Chondrocyte (in vitro differentiated cells): ENCODE measurements at regions not wholly inside any gene's neighbourhood (a gene's known extent, or its start where the extent isn't known, plus 50 kb on each side); places are given as distances from the start of the nearest gene placed in this dataset.

Source experiments
- DNase-seq: peaks from one replicate; pipeline ENCODE4 v3.0.0; 2021; ENCODE audit warnings: mixed read lengths, low spot score
- H3K27ac Mint-ChIP-seq: one replicate; pipeline ENCODE4 v1.8.0; 2021; ENCODE audit warnings: mild to moderate bottlenecking, moderate library complexity, mixed read lengths; ENCODE audit not compliant: unreplicated experiment
- H3K27me3 Mint-ChIP-seq: 2 replicates; pipeline ENCODE4 v1.8.0; 2021; ENCODE audit warnings: low read depth, mixed read lengths
- H3K36me3 Mint-ChIP-seq: 2 replicates; pipeline ENCODE4 v1.8.0; 2021; ENCODE audit warnings: low read depth, mixed read lengths
- H3K4me1 Mint-ChIP-seq: 2 replicates; pipeline ENCODE4 v1.8.0; 2021; ENCODE audit warnings: low read depth, mild to moderate bottlenecking, mixed read lengths
- H3K4me3 Mint-ChIP-seq: one replicate; pipeline ENCODE4 v1.8.0; 2021; ENCODE audit warnings: mild to moderate bottlenecking, moderate library complexity, mixed read lengths; ENCODE audit not compliant: unreplicated experiment
- H3K9me3 Mint-ChIP-seq: 2 replicates; pipeline ENCODE4 v1.8.0; 2021; ENCODE audit warnings: low read depth, mixed read lengths
- CTCF ChIP-seq: fragments of 200-600 bp; sonication (generic); IDR thresholded peaks from 2 replicates; pipeline ENCODE4 v1.5.0; 2021; ENCODE audit warnings: antibody characterized with exemption, mild to moderate bottlenecking, moderate library complexity

GRCh38 chr17:63311416-63311937 lies 134.6 kb downstream of the CYB561 start:
- no peak for TF ChIP-seq CTCF
- Mint-ChIP-seq H3K27me3 (no peaks in the 10 kb centered on the region), H3K4me1 (peaks cover 10% of the 10 kb centered on the region), H3K4me3 (no peak overlapping the region), H3K27ac (no peak overlapping the region), H3K36me3 (peaks cover 12% of the 10 kb centered on the region), H3K9me3 (peaks cover 9% of the 10 kb centered on the region)
- no peak for DNase-seq

GRCh38 chr17:63314761-63315160 lies 131.3 kb downstream of the CYB561 start:
- Mint-ChIP-seq H3K27me3 (no peaks in the 10 kb centered on the region), H3K9me3 (peaks cover 9% of the 10 kb centered on the region), H3K4me1 (peaks cover under 1% of the 10 kb centered on the region), H3K36me3 (peaks cover 18% of the 10 kb centered on the region), H3K27ac (no peak overlapping the region), H3K4me3 (no peak overlapping the region)
- no peak for DNase-seq
- TF ChIP-seq CTCF, result no peak

GRCh38 chr17:63316100-63316499 lies 130.0 kb downstream of the CYB561 start:
- no peaks in the 10 kb centered on the region for H3K27me3 Mint-ChIP-seq
- H3K9me3 Mint-ChIP-seq, result peaks cover 6% of the 10 kb centered on the region
- H3K4me3 Mint-ChIP-seq, result no peak overlapping the region
- peaks cover 20% of the 10 kb centered on the region for H3K36me3 Mint-ChIP-seq
- H3K4me1 Mint-ChIP-seq, result no peaks in the 10 kb centered on the region
- TF ChIP-seq CTCF, result no peak
- no peak for DNase-seq
- no peak overlapping the region for H3K27ac Mint-ChIP-seq

- Mint-ChIP-seq H3K9me3 (peaks cover under 1% of the 10 kb centered on the region), H3K4me3 (no peak overlapping the region), H3K27ac (no peak overlapping the region), H3K36me3 (peaks cover 28% of the 10 kb centered on the region), H3K27me3 (no peaks in the 10 kb centered on the region), H3K4me1 (no peaks in the 10 kb centered on the region)
- no peak for TF ChIP-seq CTCF
- DNase-seq, result no peak
These were observed 128.8 kb downstream of the CYB561 start for GRCh38 chr17:63317166-63317840.

GRCh38 chr17:63325808-63326207 lies 120.3 kb downstream of the CYB561 start:
- Mint-ChIP-seq H3K27me3 (no peaks in the 10 kb centered on the region), H3K4me1 (peaks cover 5% of the 10 kb centered on the region), H3K27ac (no peak overlapping the region), H3K4me3 (no peak overlapping the region), H3K36me3 (peaks cover 20% of the 10 kb centered on the region), H3K9me3 (no peaks in the 10 kb centered on the region)
- DNase-seq, result no peak
- no peak for TF ChIP-seq CTCF
